ENCODE measurements at regions not wholly inside any gene's neighbourhood (a gene's known extent, or its start where the extent isn't known, plus 50 kb on each side); places are given as distances from the start of the nearest gene placed in this dataset.
"Not testable (repeated sequence)": the region's sequence is repeated elsewhere in the genome, so short reads cannot be mapped to it uniquely, and the experiment has no call there.

GRCh38 chr12:38162013-38162412 is 154.6 kb upstream of the ALG10B start:
- H3K4me1 ChIP-seq (ENCODE audit: control insufficient read depth in 1 of 2, insufficient read depth in 2 of 2, low read length in 2 of 2), result no peaks in the 10 kb centered on the region
- peaks cover 0 to 16% of the 10 kb centered on the region in 2 donors for H3K9me3 ChIP-seq (ENCODE audit: control insufficient read depth in 1 of 2, low read length in 2 of 2)
- H3K27me3 ChIP-seq (ENCODE audit: low read depth, low read length), result no peaks in the 10 kb centered on the region
- no peak overlapping the region for H3K4me3 ChIP-seq (ENCODE audit: low read depth in 1 of 2, low read length in 2 of 2)
- H3K36me3 ChIP-seq (ENCODE audit: control insufficient read depth in 1 of 2, insufficient read depth in 2 of 2, low read length in 2 of 2), result no peaks in the 10 kb centered on the region
- H3K27ac ChIP-seq (ENCODE audit: low read length), result no peak overlapping the region

DNA sequence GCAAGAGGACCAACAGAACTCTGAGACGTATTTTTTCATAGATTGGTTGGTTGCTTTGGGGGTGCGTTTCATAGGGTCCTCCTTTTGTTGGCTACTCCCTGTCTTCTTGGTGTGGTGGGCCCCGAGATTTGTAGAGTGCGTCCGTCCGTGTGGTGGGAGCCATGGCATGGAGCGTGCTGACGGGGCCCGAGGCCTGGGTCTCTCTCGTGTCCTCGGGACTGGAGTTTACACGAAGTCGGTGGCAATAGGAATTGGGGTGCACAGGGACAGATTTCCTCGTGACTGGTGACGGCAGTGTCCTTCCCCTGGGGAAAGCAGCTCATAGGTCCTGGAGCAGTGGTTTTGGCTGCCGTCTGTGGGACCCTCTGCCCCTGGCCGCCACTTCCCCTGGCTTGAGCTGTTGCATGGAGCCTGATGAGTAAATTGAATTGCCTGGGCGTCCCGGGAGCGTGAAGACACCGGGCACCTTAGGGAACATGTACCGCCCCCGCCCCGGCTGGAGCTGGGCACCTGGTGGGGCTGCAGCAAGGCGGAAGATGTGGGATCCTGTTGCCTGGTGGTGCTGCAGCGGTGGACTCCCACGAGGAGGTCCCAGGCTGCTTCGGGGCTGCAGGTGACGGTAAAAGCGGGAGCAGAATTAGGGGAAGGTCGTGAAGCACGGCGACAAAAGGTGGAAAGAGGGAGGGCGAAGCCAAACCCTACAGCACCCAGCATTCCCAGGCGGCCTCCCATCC is 153.7 kb upstream of the ALG10B start:
- Histone ChIP-seq H3K9me3 (ENCODE audit: control insufficient read depth in 1 of 2, low read length in 2 of 2) (peaks cover 0 to 16% of the 10 kb centered on the region in 2 donors), H3K27ac (ENCODE audit: low read length) (no peak overlapping the region), H3K4me3 (ENCODE audit: low read depth in 1 of 2, low read length in 2 of 2) (no peak overlapping the region), H3K27me3 (ENCODE audit: low read depth, low read length) (no peaks in the 10 kb centered on the region), H3K36me3 (ENCODE audit: control insufficient read depth in 1 of 2, insufficient read depth in 2 of 2, low read length in 2 of 2) (no peaks in the 10 kb centered on the region), H3K4me1 (ENCODE audit: control insufficient read depth in 1 of 2, insufficient read depth in 2 of 2, low read length in 2 of 2) (no peaks in the 10 kb centered on the region)

- no peaks in the 10 kb centered on the region for H3K27me3 ChIP-seq (ENCODE audit: low read depth, low read length)
- peaks cover 0 to 16% of the 10 kb centered on the region in 2 donors for H3K9me3 ChIP-seq (ENCODE audit: control insufficient read depth in 1 of 2, low read length in 2 of 2)
- no peak overlapping the region for H3K27ac ChIP-seq (ENCODE audit: low read length)
- no peak overlapping the region for H3K4me3 ChIP-seq (ENCODE audit: low read depth in 1 of 2, low read length in 2 of 2)
- no peaks in the 10 kb centered on the region for H3K36me3 ChIP-seq (ENCODE audit: control insufficient read depth in 1 of 2, insufficient read depth in 2 of 2, low read length in 2 of 2)
- no peaks in the 10 kb centered on the region for H3K4me1 ChIP-seq (ENCODE audit: control insufficient read depth in 1 of 2, insufficient read depth in 2 of 2, low read length in 2 of 2)
Measured at GRCh38 chr12:38163442-38163801, 153.2 kb upstream of the ALG10B start.

DNA sequence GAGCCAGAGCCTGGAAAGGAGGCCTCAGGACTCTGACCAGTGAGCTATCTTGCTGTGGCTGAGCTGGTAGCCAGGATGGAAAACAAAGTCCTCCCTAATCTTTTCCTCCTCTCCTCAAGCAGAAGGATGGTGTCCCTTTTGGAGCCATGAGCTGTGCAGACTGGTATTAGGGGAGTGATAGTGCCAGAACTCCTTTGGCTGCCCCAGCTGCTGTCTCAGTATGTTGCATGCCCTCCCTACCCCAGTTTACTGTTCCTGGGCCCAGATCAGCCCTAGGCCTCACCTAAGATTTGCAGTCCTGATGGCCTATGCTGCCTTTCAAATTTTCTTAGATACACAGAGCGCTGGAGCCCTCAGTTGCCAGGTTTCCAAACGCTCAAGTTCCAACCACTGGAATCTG is 150.3 kb upstream of the ALG10B start:
- Histone ChIP-seq H3K36me3 (ENCODE audit: control insufficient read depth in 1 of 2, insufficient read depth in 2 of 2, low read length in 2 of 2) (no peaks in the 10 kb centered on the region), H3K4me3 (ENCODE audit: low read depth in 1 of 2, low read length in 2 of 2) (no peak overlapping the region), H3K4me1 (ENCODE audit: control insufficient read depth in 1 of 2, insufficient read depth in 2 of 2, low read length in 2 of 2) (no peaks in the 10 kb centered on the region), H3K27ac (ENCODE audit: low read length) (no peak overlapping the region), H3K9me3 (ENCODE audit: control insufficient read depth in 1 of 2, low read length in 2 of 2) (peaks cover 0 to 14% of the 10 kb centered on the region in 2 donors), H3K27me3 (ENCODE audit: low read depth, low read length) (no peaks in the 10 kb centered on the region)

GRCh38 chr12:38175538-38175937 is 141.0 kb upstream of the ALG10B start:
- Histone ChIP-seq H3K27me3 (ENCODE audit: low read depth, low read length) (no peaks in the 10 kb centered on the region), H3K27ac (ENCODE audit: low read length) (no peak overlapping the region), H3K4me3 (ENCODE audit: low read depth in 1 of 2, low read length in 2 of 2) (no peak overlapping the region), H3K36me3 (ENCODE audit: control insufficient read depth in 1 of 2, insufficient read depth in 2 of 2, low read length in 2 of 2) (no peaks in the 10 kb centered on the region), H3K4me1 (ENCODE audit: control insufficient read depth in 1 of 2, insufficient read depth in 2 of 2, low read length in 2 of 2) (no peaks in the 10 kb centered on the region), H3K9me3 (ENCODE audit: control insufficient read depth in 1 of 2, low read length in 2 of 2) (no peaks in the 10 kb centered on the region)

GRCh38 chr12:38183617-38184016 is 133.0 kb upstream of the ALG10B start:
- H3K27ac ChIP-seq (ENCODE audit: low read length); H3K27me3 ChIP-seq (ENCODE audit: low read depth, low read length); H3K4me3 ChIP-seq (ENCODE audit: low read depth in 1 of 2, low read length in 2 of 2); H3K36me3 ChIP-seq (ENCODE audit: control insufficient read depth in 1 of 2, insufficient read depth in 2 of 2, low read length in 2 of 2); H3K4me1 ChIP-seq (ENCODE audit: control insufficient read depth in 1 of 2, insufficient read depth in 2 of 2, low read length in 2 of 2); H3K9me3 ChIP-seq (ENCODE audit: control insufficient read depth in 1 of 2, low read length in 2 of 2): not testable (repeated sequence)

DNA sequence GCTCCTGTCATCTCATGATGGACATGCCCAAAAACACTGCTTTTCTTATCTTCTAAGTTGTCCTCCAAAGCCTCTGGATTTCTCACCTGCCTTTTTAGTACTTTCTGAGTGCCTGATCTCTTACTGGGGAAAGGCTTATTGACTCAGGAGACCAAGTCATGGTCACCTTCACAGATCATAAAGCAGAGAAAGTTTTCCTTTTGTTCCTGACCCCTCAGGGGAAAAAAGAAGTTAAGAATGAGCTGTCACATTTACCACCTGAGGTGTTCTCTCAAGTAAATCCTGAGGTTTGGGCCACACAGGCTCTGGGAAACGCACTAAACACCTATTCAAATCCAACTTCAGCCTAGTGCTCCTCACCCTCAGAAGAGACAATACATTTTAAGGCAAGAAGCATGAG is 119.3 kb upstream of the ALG10B start:
- H3K4me1 ChIP-seq (ENCODE audit: control insufficient read depth in 1 of 2, insufficient read depth in 2 of 2, low read length in 2 of 2); H3K27ac ChIP-seq (ENCODE audit: low read length); H3K9me3 ChIP-seq (ENCODE audit: control insufficient read depth in 1 of 2, low read length in 2 of 2); H3K36me3 ChIP-seq (ENCODE audit: control insufficient read depth in 1 of 2, insufficient read depth in 2 of 2, low read length in 2 of 2); H3K4me3 ChIP-seq (ENCODE audit: low read depth in 1 of 2, low read length in 2 of 2); H3K27me3 ChIP-seq (ENCODE audit: low read depth, low read length): not testable (repeated sequence)

DNA sequence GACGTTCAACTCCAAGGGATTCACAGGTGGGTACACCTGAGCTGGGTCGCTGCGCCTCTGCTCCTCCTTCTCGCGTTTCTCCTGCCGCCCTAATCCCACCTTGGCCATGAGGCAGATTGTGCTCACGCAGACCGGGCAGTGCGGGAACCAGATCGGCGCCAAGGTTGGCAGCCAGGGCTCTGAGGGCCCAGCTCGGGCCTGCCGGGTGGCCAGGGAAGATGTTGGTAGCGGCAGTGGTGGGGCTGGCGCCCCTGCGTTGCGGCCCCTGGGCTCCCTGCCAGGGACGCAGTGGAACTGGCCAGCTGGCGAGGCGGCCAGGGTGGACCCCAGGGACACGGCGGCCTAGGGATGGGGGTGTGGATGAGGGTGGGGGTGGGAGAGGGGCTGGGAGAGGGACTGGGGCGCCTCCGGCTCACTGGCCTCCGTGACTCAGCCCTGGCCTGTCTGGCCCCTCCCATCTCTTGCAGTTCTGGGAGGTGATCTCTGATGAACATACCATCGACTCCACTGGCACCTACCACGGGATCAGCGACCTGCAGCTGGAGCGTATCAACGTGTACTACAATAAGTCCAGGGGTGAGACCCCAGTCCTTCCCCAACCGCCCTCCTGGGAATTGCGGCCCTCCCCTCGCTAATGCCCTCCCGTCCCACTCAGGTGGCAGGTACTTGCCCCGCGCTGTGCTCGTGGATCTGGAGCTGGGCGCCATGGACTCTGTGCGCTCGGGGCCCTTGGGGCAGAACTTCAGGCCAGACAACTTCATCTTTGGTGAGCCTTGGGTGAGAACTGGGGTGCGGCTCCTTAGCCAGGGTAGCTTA is 114.9 kb upstream of the ALG10B start:
- H3K27ac ChIP-seq (ENCODE audit: low read length), result no peak overlapping the region
- H3K9me3 ChIP-seq (ENCODE audit: control insufficient read depth in 1 of 2, low read length in 2 of 2), result peaks cover 0 to 6% of the 10 kb centered on the region in 2 donors
- no peaks in the 10 kb centered on the region for H3K4me1 ChIP-seq (ENCODE audit: control insufficient read depth in 1 of 2, insufficient read depth in 2 of 2, low read length in 2 of 2)
- H3K4me3 ChIP-seq (ENCODE audit: low read depth in 1 of 2, low read length in 2 of 2), result no peak overlapping the region
- no peaks in the 10 kb centered on the region for H3K27me3 ChIP-seq (ENCODE audit: low read depth, low read length)
- H3K36me3 ChIP-seq (ENCODE audit: control insufficient read depth in 1 of 2, insufficient read depth in 2 of 2, low read length in 2 of 2), result no peaks in the 10 kb centered on the region

- Histone ChIP-seq H3K27me3 (ENCODE audit: low read depth, low read length) (no peaks in the 10 kb centered on the region), H3K4me3 (ENCODE audit: low read depth in 1 of 2, low read length in 2 of 2) (no peak overlapping the region), H3K27ac (ENCODE audit: low read length) (no peak overlapping the region), H3K36me3 (ENCODE audit: control insufficient read depth in 1 of 2, insufficient read depth in 2 of 2, low read length in 2 of 2) (no peaks in the 10 kb centered on the region), H3K4me1 (ENCODE audit: control insufficient read depth in 1 of 2, insufficient read depth in 2 of 2, low read length in 2 of 2) (no peaks in the 10 kb centered on the region), H3K9me3 (ENCODE audit: control insufficient read depth in 1 of 2, low read length in 2 of 2) (peaks cover 0 to 6% of the 10 kb centered on the region in 2 donors)
Measured at GRCh38 chr12:38204831-38205230, 111.7 kb upstream of the ALG10B start.

- Histone ChIP-seq H3K9me3 (ENCODE audit: control insufficient read depth in 1 of 2, low read length in 2 of 2) (no peaks in the 10 kb centered on the region), H3K27ac (ENCODE audit: low read length) (no peak overlapping the region), H3K36me3 (ENCODE audit: control insufficient read depth in 1 of 2, insufficient read depth in 2 of 2, low read length in 2 of 2) (no peaks in the 10 kb centered on the region), H3K4me3 (ENCODE audit: low read depth in 1 of 2, low read length in 2 of 2) (no peak overlapping the region), H3K27me3 (ENCODE audit: low read depth, low read length) (no peaks in the 10 kb centered on the region), H3K4me1 (ENCODE audit: control insufficient read depth in 1 of 2, insufficient read depth in 2 of 2, low read length in 2 of 2) (no peaks in the 10 kb centered on the region)
Measured at GRCh38 chr12:38222011-38222410, 94.6 kb upstream of the ALG10B start.

GRCh38 chr12:38238328-38238727 is 78.2 kb upstream of the ALG10B start:
- H3K27ac ChIP-seq (ENCODE audit: low read length); H3K36me3 ChIP-seq (ENCODE audit: control insufficient read depth in 1 of 2, insufficient read depth in 2 of 2, low read length in 2 of 2); H3K27me3 ChIP-seq (ENCODE audit: low read depth, low read length); H3K9me3 ChIP-seq (ENCODE audit: control insufficient read depth in 1 of 2, low read length in 2 of 2); H3K4me3 ChIP-seq (ENCODE audit: low read depth in 1 of 2, low read length in 2 of 2); H3K4me1 ChIP-seq (ENCODE audit: control insufficient read depth in 1 of 2, insufficient read depth in 2 of 2, low read length in 2 of 2): not testable (repeated sequence)

All from muscle layer of duodenum (tissue), 2 donors.